A549 (cell line): ENCODE measurements at regions not wholly inside any gene's neighbourhood (a gene's known extent, or its start where the extent isn't known, plus 50 kb on each side); places are given as distances from the start of the nearest gene placed in this dataset.

Source experiments
- ATAC-seq, 2 experiments: fragments of 200-7000 bp in 1 of 2; fragments of >200 bp in 1 of 2; cut with Nextera tagmentation in 1 of 2; cut with Tn5 transposase in 1 of 2; 3 replicates each; pipeline versions ENCODE4 v1.8.0 to v1.9.1; 2018 to 2020; ENCODE audit warnings: mild to moderate bottlenecking in 1 of 2, moderate library complexity in 1 of 2
- CTCF ChIA-PET: fragments of 300-600 bp; sonication (Branson Sonifier 250); formaldehyde crosslinking; extraction: SDS; loops from one replicate; lab custom pipeline; 2021; ENCODE audit warnings: antibody characterized with exemption, inconsistent platforms; lab: Yijun Ruan, JAX
- POLR2A ChIA-PET: fragments of 350-600 bp; formaldehyde crosslinking; extraction: SDS; loops from one replicate; lab custom pipeline; 2021; ENCODE audit warnings: antibody characterized with exemption, inconsistent platforms; lab: Yijun Ruan, JAX
- DNase-seq, 2 experiments: peaks; one replicate each; pipeline versions ENCODE4 v3.0.0 to v3.0.0-alpha.2; 2011 to 2016; ENCODE audit warnings: low read depth in 1 of 2, low spot score in 1 of 2
- FAIRE-seq: peaks from 2 replicates; lab custom pipeline; 2011; peaks lifted over from hg19 to GRCh38; lab: Jason Lieb, UNC
- H3K27ac ChIP-seq, 2 experiments: fragments of >200 bp; sonication (Bioruptor Twin); formaldehyde crosslinking; 3 replicates each; pipeline ENCODE4 v1.5.1; 2016 to 2017
- H3K4me1 ChIP-seq: fragments of >200 bp; sonication (Bioruptor Twin); formaldehyde crosslinking; 3 replicates; pipeline ENCODE4 v1.6.1; 2016
- H3K4me2 ChIP-seq: fragments of >200 bp; sonication (Bioruptor Twin); formaldehyde crosslinking; 3 replicates; pipeline ENCODE4 v1.6.1; 2016
- H3K4me3 ChIP-seq: fragments of >200 bp; sonication (Bioruptor Twin); formaldehyde crosslinking; 3 replicates; pipeline ENCODE4 v1.5.1; 2016
- H3K9me3 ChIP-seq: fragments of >200 bp; sonication (Bioruptor Twin); formaldehyde crosslinking; 3 replicates; pipeline ENCODE4 v1.6.1; 2016
- CBX8 ChIP-seq: fragments of 200-600 bp; sonication (generic); IDR thresholded peaks from 2 replicates; pipeline ENCODE4 v1.6.1; 2016
- CEBPB ChIP-seq, 2 experiments: fragments of >200 bp in 1 of 2; sonication (Bioruptor Twin) in 1 of 2; formaldehyde crosslinking in 1 of 2; IDR thresholded peaks; 2 replicates each; pipeline ENCODE4 v1.6.1; 2012 to 2016
- CHD4 ChIP-seq: fragments of 200-600 bp; sonication (generic); IDR thresholded peaks from 2 replicates; pipeline ENCODE4 v1.6.1; 2016; ENCODE audit warnings: antibody characterized with exemption, mild to moderate bottlenecking, borderline replicate concordance
- EP300 ChIP-seq, 2 experiments: fragments of >200 bp; sonication (Bioruptor Twin); formaldehyde crosslinking; IDR thresholded peaks; 2 replicates in 1 of 2; 3 replicates in 1 of 2; pipeline ENCODE4 v1.6.1; 2016 to 2017
- ESRRA ChIP-seq: fragments of 150-350 bp; IDR thresholded peaks from 2 replicates; pipeline ENCODE4 v1.6.1; 2014; ENCODE audit warnings: mild to moderate bottlenecking, low read length, borderline replicate concordance
- FOSB ChIP-seq: fragments of 250-450 bp; sonication (Bioruptor Pico); IDR thresholded peaks from 2 replicates; pipeline ENCODE4 v1.5.0; 2020; ENCODE audit warnings: mild to moderate bottlenecking, moderate library complexity
- FOSL2 ChIP-seq, 2 experiments: fragments of 450-650 bp in 1 of 2; fragments of >200 bp in 1 of 2; sonication (Bioruptor Twin) in 1 of 2; formaldehyde crosslinking; IDR thresholded peaks; 2 replicates each; pipeline versions ENCODE4 v1.5.0 to v1.6.1; 2016 to 2020; ENCODE audit warnings: mild to moderate bottlenecking in 1 of 2, moderate library complexity in 1 of 2
- GATA3 ChIP-seq: IDR thresholded peaks from 2 replicates; pipeline ENCODE4 v1.6.1; 2012; ENCODE audit warnings: borderline replicate concordance
- HDAC2 ChIP-seq: fragments of 200-600 bp; sonication (generic); IDR thresholded peaks from 2 replicates; pipeline ENCODE4 v1.6.1; 2016
- HEYL ChIP-seq: fragments of 250-450 bp; sonication (Bioruptor Pico); IDR thresholded peaks from 2 replicates; pipeline ENCODE4 v1.8.0; 2021; ENCODE audit warnings: mild to moderate bottlenecking, moderate library complexity
- HMGXB4 ChIP-seq: fragments of 250-450 bp; sonication (Bioruptor Pico); IDR thresholded peaks from 2 replicates; pipeline ENCODE4 v1.5.0; 2021; ENCODE audit warnings: mild to moderate bottlenecking, moderate library complexity, borderline replicate concordance
- JUNB ChIP-seq: fragments of >200 bp; sonication (Bioruptor Twin); formaldehyde crosslinking; IDR thresholded peaks from 2 replicates; pipeline ENCODE4 v1.6.1; 2016
- MAFK ChIP-seq: fragments of 450-650 bp; IDR thresholded peaks from 2 replicates; pipeline ENCODE4 v1.6.1; 2014; ENCODE audit not compliant: partially characterized antibody
- NPAS2 ChIP-seq: fragments of 250-450 bp; sonication (Bioruptor Pico); IDR thresholded peaks from 2 replicates; pipeline ENCODE4 v1.8.0; 2022; ENCODE audit warnings: mild to moderate bottlenecking, moderate library complexity, borderline replicate concordance
- POLR2AphosphoS2 ChIP-seq: conservative IDR thresholded peaks from 2 replicates; pipeline ENCODE4 v1.6.1; 2012; ENCODE audit warnings: low read length, improper control_type of control experiment, inconsistent platforms
- RAD21 ChIP-seq, 2 experiments: fragments of >200 bp in 1 of 2; sonication (Bioruptor Twin) in 1 of 2; formaldehyde crosslinking in 1 of 2; IDR thresholded peaks in 1 of 2; conservative IDR thresholded peaks in 1 of 2; 2 replicates in 1 of 2; 3 replicates in 1 of 2; pipeline ENCODE4 v1.6.1; 2012 to 2018; ENCODE audit warnings: inconsistent platforms in 1 of 2
- RARB ChIP-seq: fragments of 250-450 bp; sonication (Bioruptor Pico); IDR thresholded peaks from 2 replicates; pipeline ENCODE4 v1.8.0; 2021; ENCODE audit warnings: mild to moderate bottlenecking, moderate library complexity
- RCOR1 ChIP-seq: fragments of 150-350 bp; IDR thresholded peaks from 2 replicates; pipeline ENCODE4 v1.6.1; 2014; ENCODE audit warnings: antibody characterized with exemption, low read length, low read depth
- RFX5 ChIP-seq: fragments of 450-650 bp; IDR thresholded peaks from 2 replicates; pipeline ENCODE4 v1.7.1; 2014; ENCODE audit warnings: antibody characterized with exemption, mild to moderate bottlenecking, moderate library complexity
- SMC3 ChIP-seq: fragments of >200 bp; sonication (Bioruptor Twin); formaldehyde crosslinking; IDR thresholded peaks from 3 replicates; pipeline ENCODE4 v1.6.1; 2018; ENCODE audit warnings: inconsistent platforms
- SREBF2 ChIP-seq: fragments of 450-650 bp; IDR thresholded peaks from 2 replicates; pipeline ENCODE4 v1.6.1; 2014; ENCODE audit warnings: mild to moderate bottlenecking, moderate library complexity
- TFCP2L1 ChIP-seq: fragments of 250-450 bp; sonication (Bioruptor Pico); IDR thresholded peaks from 2 replicates; pipeline ENCODE4 v1.5.0; 2021; ENCODE audit warnings: mild to moderate bottlenecking
- USF2 ChIP-seq: fragments of 450-650 bp; IDR thresholded peaks from 2 replicates; pipeline ENCODE4 v1.6.1; 2014; ENCODE audit warnings: antibody characterized with exemption
- WGBS: methylation state at CpG from one replicate; pipeline ENCODE4 v1.1.6; 2017; ENCODE audit errors: missing lambda C conversion rate; 5-methylcytosine and 5-hydroxymethylcytosine counted together
- TF ChIP-seq, protein P1 (sequence below): fragments of 150-350 bp; IDR thresholded peaks from 2 replicates; pipeline ENCODE4 v1.6.1; 2014; ENCODE audit warnings: low read depth, mild to moderate bottlenecking, low read length
- TF ChIP-seq, protein P2 (sequence below): fragments of 200-600 bp; sonication (generic); IDR thresholded peaks from 2 replicates; pipeline ENCODE4 v1.6.1; 2016; ENCODE audit warnings: antibody characterized with exemption, mild to moderate bottlenecking, moderate library complexity

GRCh38 chr10:3897156-3897555 lies 112.1 kb upstream of the KLF6 start:
- TF ChIP-seq FOSL2 (IDR thresholded peaks at IDR 0.05) = no peak
- TF ChIP-seq FOSL2 (CRISPR knock-in tag; IDR thresholded peaks at IDR 0.05) = peak; percentile 48; the same call in 1 of the 2 replicates
- 0 out of 2 replicates have a peak, but pooled peaks have one; percentile 12 for TF ChIP-seq JUNB
- peak; percentile 53 for TF ChIP-seq MAFK
- no peak for TF ChIP-seq USF2
- TF ChIP-seq CEBPB (IDR thresholded peaks at IDR 0.05) = 0 out of 4 replicates have a peak, but pooled peaks of 1 of the 2 experiments have one; percentile 21
- no peak for TF ChIP-seq POLR2AphosphoS2
- Histone ChIP-seq H3K27ac (peak overlapping the region; percentile 95 to 96; a peak in 4 of 6 replicates), H3K4me1 (peaks cover 67% of the 10 kb centered on the region), H3K4me2 (peak overlapping the region; percentile 19; the same call in 2 of the 3 replicates), H3K4me3 (no peak overlapping the region), H3K9me3 (no peaks in the 10 kb centered on the region)
- CTCF ChIA-PET = interaction anchor here (1.3 kb wide), 2 partner anchors 15 to 246 kb away, joined by 3 read pairs; no protein-coding TSS in a partner anchor
- peak; percentile 54 for FAIRE-seq
- ATAC-seq = no peak
- 47% methylated on average over 6 of the region's 6 CpGs for WGBS
- POLR2A ChIA-PET = interaction anchor here (0.6 to 1.3 kb wide), 4 partner anchors 10 to 397 kb away, joined by 3 to 6 read pairs (median 4); partner anchors contain the start of gene KLF6
- peak in 1 of 2 experiments; percentile 49 for DNase-seq

DNA sequence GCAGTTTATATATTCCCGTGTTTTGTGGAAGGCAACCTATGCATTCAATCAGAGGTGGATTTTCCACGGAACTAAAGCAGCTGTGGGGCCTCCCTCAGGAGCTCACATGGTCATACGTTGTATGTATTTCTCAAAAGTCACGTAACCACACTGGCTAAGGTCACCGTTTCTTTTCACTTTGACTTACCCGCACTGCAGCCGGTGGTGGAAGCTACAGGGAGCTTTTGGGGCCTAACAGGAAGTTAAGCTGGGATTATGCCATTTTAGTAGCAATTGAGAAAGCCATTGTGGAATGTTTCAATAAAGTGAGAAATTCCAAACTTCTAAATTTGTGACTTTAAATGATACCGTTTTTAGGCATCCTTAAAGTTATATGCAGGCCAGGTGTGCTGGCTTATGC lies 111.2 kb upstream of the KLF6 start:
- H3K4me1 ChIP-seq = peaks cover 63% of the 10 kb centered on the region
- ChIA-PET CTCF (interaction anchor here (1.3 kb wide), 1 partner anchor 247 kb away, joined by 3 read pairs; no protein-coding TSS in a partner anchor), POLR2A (interaction anchor here (0.6 to 1.0 kb wide), 2 partner anchors 86 to 111 kb away, joined by 3 read pairs; partner anchors contain the start of gene KLF6)
- TF ChIP-seq GATA3 = no peak
- TF ChIP-seq, protein P1, sequence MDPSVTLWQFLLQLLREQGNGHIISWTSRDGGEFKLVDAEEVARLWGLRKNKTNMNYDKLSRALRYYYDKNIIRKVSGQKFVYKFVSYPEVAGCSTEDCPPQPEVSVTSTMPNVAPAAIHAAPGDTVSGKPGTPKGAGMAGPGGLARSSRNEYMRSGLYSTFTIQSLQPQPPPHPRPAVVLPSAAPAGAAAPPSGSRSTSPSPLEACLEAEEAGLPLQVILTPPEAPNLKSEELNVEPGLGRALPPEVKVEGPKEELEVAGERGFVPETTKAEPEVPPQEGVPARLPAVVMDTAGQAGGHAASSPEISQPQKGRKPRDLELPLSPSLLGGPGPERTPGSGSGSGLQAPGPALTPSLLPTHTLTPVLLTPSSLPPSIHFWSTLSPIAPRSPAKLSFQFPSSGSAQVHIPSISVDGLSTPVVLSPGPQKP = no peak
- TF ChIP-seq HDAC2 = no peak
- no peak for TF ChIP-seq EP300 (IDR thresholded peaks at IDR 0.05)
- TF ChIP-seq, all 56 proteins: peak for 0
- no peaks in the 10 kb centered on the region for H3K9me3 ChIP-seq
- no peak for ATAC-seq
- no peak for FAIRE-seq
- no peak for DNase-seq
- 95% methylated on average over 8 of the region's 8 CpGs for WGBS
- no peak overlapping the region for H3K4me3 ChIP-seq
- H3K4me2 ChIP-seq = no peak overlapping the region
- peak overlapping the region; percentile 95 to 96 for H3K27ac ChIP-seq

DNA sequence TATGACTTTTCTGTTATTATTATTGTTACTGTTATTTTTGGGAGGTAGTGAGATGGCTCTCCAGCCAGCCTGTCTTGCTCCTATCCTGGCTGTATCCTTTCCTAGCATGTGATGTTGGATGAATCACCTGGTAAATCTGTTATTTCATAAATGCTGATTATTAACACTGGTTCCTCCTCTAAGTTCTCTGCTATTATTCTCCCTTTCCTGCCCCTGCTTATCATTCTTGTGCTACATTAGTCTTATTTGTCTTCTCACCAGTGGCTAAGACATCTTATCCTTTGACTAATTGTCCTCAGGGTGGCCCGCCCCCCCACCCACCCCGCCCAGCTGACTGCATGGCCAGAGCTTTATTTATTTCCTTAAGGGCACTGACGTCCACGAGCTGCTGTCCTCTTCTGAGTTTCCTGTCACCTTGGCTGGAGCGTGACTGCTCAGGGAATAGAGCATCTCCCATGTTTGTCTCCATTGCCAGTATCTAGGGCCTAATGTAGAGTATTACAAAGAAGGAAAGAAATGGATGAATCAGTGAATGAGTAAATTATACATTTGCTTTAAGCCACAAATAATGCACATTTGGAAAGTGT lies 110.1 kb upstream of the KLF6 start:
- H3K27ac ChIP-seq = peak overlapping the region; percentile 95 to 96
- H3K9me3 ChIP-seq = no peaks in the 10 kb centered on the region
- ATAC-seq (peak; percentile 70 to 83), FAIRE-seq (no peak), DNase-seq (peak; percentile 36 to 74)
- ChIA-PET POLR2A (interaction anchor here (0.9 to 1.2 kb wide), 3 partner anchors 9 to 110 kb away, joined by 3 to 4 read pairs (median 3); partner anchors contain the start of gene KLF6), CTCF (interaction anchor here (0.6 to 0.8 kb wide), 2 partner anchors 616 to 917 kb away, joined by 3 read pairs; no protein-coding TSS in a partner anchor)
- peak overlapping the region; percentile 57 for H3K4me2 ChIP-seq
- peaks cover 71% of the 10 kb centered on the region for H3K4me1 ChIP-seq
- no peak overlapping the region for H3K4me3 ChIP-seq
- WGBS = 13% methylated on average over 3 of the region's 5 CpGs
- TF ChIP-seq FOSB (CRISPR knock-in tag) = no peak
- no peak for TF ChIP-seq NPAS2 (CRISPR knock-in tag)
- no peak for TF ChIP-seq ESRRA
- no peak for TF ChIP-seq POLR2AphosphoS2
- no peak; the same call in 1 of the 2 replicates for TF ChIP-seq FOSL2 (IDR thresholded peaks at IDR 0.05)
- TF ChIP-seq FOSL2 (CRISPR knock-in tag; IDR thresholded peaks at IDR 0.05) = peak; percentile 48
- no peak for TF ChIP-seq RFX5
- peak in 1 of 2 experiments; percentile 12; a peak in 1 of 5 replicates for TF ChIP-seq RAD21 (conservative IDR thresholded peaks at IDR 0.05 in 1 of 2, IDR thresholded peaks at IDR 0.05 in 1 of 2)
- no peak for TF ChIP-seq SREBF2
- TF ChIP-seq CBX8 = no peak
- TF ChIP-seq RCOR1 = no peak
- TF ChIP-seq HEYL = no peak
- TF ChIP-seq, protein P2, sequence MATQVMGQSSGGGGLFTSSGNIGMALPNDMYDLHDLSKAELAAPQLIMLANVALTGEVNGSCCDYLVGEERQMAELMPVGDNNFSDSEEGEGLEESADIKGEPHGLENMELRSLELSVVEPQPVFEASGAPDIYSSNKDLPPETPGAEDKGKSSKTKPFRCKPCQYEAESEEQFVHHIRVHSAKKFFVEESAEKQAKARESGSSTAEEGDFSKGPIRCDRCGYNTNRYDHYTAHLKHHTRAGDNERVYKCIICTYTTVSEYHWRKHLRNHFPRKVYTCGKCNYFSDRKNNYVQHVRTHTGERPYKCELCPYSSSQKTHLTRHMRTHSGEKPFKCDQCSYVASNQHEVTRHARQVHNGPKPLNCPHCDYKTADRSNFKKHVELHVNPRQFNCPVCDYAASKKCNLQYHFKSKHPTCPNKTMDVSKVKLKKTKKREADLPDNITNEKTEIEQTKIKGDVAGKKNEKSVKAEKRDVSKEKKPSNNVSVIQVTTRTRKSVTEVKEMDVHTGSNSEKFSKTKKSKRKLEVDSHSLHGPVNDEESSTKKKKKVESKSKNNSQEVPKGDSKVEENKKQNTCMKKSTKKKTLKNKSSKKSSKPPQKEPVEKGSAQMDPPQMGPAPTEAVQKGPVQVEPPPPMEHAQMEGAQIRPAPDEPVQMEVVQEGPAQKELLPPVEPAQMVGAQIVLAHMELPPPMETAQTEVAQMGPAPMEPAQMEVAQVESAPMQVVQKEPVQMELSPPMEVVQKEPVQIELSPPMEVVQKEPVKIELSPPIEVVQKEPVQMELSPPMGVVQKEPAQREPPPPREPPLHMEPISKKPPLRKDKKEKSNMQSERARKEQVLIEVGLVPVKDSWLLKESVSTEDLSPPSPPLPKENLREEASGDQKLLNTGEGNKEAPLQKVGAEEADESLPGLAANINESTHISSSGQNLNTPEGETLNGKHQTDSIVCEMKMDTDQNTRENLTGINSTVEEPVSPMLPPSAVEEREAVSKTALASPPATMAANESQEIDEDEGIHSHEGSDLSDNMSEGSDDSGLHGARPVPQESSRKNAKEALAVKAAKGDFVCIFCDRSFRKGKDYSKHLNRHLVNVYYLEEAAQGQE = no peak
- TF ChIP-seq CHD4 = no peak
- no peak for TF ChIP-seq TFCP2L1
- no peak for TF ChIP-seq HMGXB4 (CRISPR knock-in tag)
- peak; percentile 39; the same call in 2 of the 3 replicates for TF ChIP-seq SMC3
- no peak for TF ChIP-seq RARB (CRISPR knock-in tag)
